GM06990 (cell line): ENCODE measurements at regions not wholly inside any gene's neighbourhood (a gene's known extent, or its start where the extent isn't known, plus 50 kb on each side); places are given as distances from the start of the nearest gene placed in this dataset.

Source experiments
- DNase-seq: peaks from one replicate; pipeline ENCODE4 v3.0.0-alpha.2; 2011; ENCODE audit not compliant: insufficient read length; ENCODE audit errors: extremely low read depth
- H3K27me3 ChIP-seq: replicated peaks from 2 replicates; pipeline ENCODE4 v1.6.0; 2011; ENCODE audit warnings: low read length; ENCODE audit not compliant: control insufficient read depth, insufficient read depth
- H3K36me3 ChIP-seq: 2 replicates; pipeline ENCODE4 v1.5.1; 2011; ENCODE audit warnings: low read length; ENCODE audit not compliant: control insufficient read depth, insufficient read depth
- H3K4me3 ChIP-seq: replicated peaks from 2 replicates; pipeline ENCODE4 v1.5.1; 2011; ENCODE audit warnings: low read depth, mild to moderate bottlenecking, control low read depth, low read length
- CTCF ChIP-seq: IDR thresholded peaks from 2 replicates; pipeline ENCODE4 v1.5.1; 2011; ENCODE audit warnings: low read length, control low read depth, mild to moderate bottlenecking, inconsistent platforms; ENCODE audit not compliant: insufficient read depth, poor library complexity, severe bottlenecking

GRCh38 chr2:9755638-9756037 is 87.6 kb upstream of the TAF1B start:
- H3K36me3 ChIP-seq = no peaks in the 10 kb centered on the region
- TF ChIP-seq CTCF = no peak
- DNase-seq = no peak
- H3K4me3 ChIP-seq = no peak overlapping the region
- no peaks in the 10 kb centered on the region for H3K27me3 ChIP-seq

GRCh38 chr2:9756692-9757250 is 86.5 kb upstream of the TAF1B start:
- H3K4me3 ChIP-seq = no peak overlapping the region
- no peak for DNase-seq
- H3K36me3 ChIP-seq = no peaks in the 10 kb centered on the region
- TF ChIP-seq CTCF = no peak
- no peaks in the 10 kb centered on the region for H3K27me3 ChIP-seq

GRCh38 chr2:9757501-9758264 is 85.6 kb upstream of the TAF1B start:
- H3K4me3 ChIP-seq = no peak overlapping the region
- no peak for DNase-seq
- no peak for TF ChIP-seq CTCF
- no peaks in the 10 kb centered on the region for H3K27me3 ChIP-seq
- no peaks in the 10 kb centered on the region for H3K36me3 ChIP-seq

- Histone ChIP-seq H3K4me3 (no peak overlapping the region), H3K27me3 (no peaks in the 10 kb centered on the region), H3K36me3 (no peaks in the 10 kb centered on the region)
- TF ChIP-seq CTCF = no peak
- DNase-seq = no peak
Measured at GRCh38 chr2:9758741-9759140, 84.5 kb upstream of the TAF1B start.

GRCh38 chr2:9760069-9760901 is 83.0 kb upstream of the TAF1B start:
- H3K36me3 ChIP-seq = no peaks in the 10 kb centered on the region
- TF ChIP-seq CTCF = no peak
- no peak for DNase-seq
- H3K27me3 ChIP-seq = no peaks in the 10 kb centered on the region
- H3K4me3 ChIP-seq = no peak overlapping the region
